ENCODE measurements at regions not wholly inside any gene's neighbourhood (a gene's known extent, or its start where the extent isn't known, plus 50 kb on each side); places are given as distances from the start of the nearest gene placed in this dataset.

- TF ChIP-seq POLR2A (IDR thresholded peaks at IDR 0.05; ENCODE audit: low read depth, low read length) = no peak
- no peak for TF ChIP-seq POLR2AphosphoS5 (IDR thresholded peaks at IDR 0.05; ENCODE audit: low read depth, low read length)
- no peak for TF ChIP-seq POU2F2 (IDR thresholded peaks at IDR 0.05; ENCODE audit: low read depth, low read length)
Observed at GRCh38 chr16:8299635-8300034, 290.7 kb downstream of the TMEM114 start.

Data from GM12891 (cell line).